Tibial artery (tissue), 4 donors: ENCODE measurements at regions not wholly inside any gene's neighbourhood (a gene's known extent, or its start where the extent isn't known, plus 50 kb on each side); places are given as distances from the start of the nearest gene placed in this dataset.
A peak's percentile ranks its signal among the peaks of the same experiment; 100 is the strongest.

Experiments
- DNase-seq, 2 donors: peaks; one replicate each; pipeline ENCODE4 v3.0.0-alpha.2; 2019
- H3K27ac ChIP-seq, 2 donors: fragments of 200-600 bp; sonication (generic) in 1 of 2; 1 replicate in 1 of 2; 2 replicates in 1 of 2; pipeline ENCODE4 v1.5.1; 2018 to 2019; ENCODE audit warnings: mild to moderate bottlenecking in 1 of 2
- H3K27me3 ChIP-seq, 2 donors: fragments of 200-600 bp; sonication (generic) in 1 of 2; one replicate each; pipeline versions ENCODE4 v1.5.1 to v1.6.0; 2016 to 2019
- H3K36me3 ChIP-seq, 3 donors: fragments of 200-600 bp; sonication (generic) in 2 of 3; one replicate each; pipeline ENCODE4 v1.5.1; 2016 to 2019; ENCODE audit warnings: mild to moderate bottlenecking in 2 of 3
- H3K4me1 ChIP-seq, 4 donors: fragments of 200-600 bp; sonication (generic) in 2 of 4; 1 replicate in 3 of 4; 2 replicates in 1 of 4; pipeline ENCODE4 v1.5.1; 2016 to 2019
- H3K4me3 ChIP-seq, 2 donors: fragments of 200-600 bp; sonication (generic) in 1 of 2; 1 replicate in 1 of 2; 2 replicates in 1 of 2; pipeline ENCODE4 v1.5.1; 2018 to 2019; ENCODE audit warnings: mild to moderate bottlenecking in 2 of 2
- H3K9me3 ChIP-seq, 3 donors: fragments of 200-600 bp; sonication (generic) in 1 of 3; one replicate each; pipeline ENCODE4 v1.5.1; 2016 to 2019
- CTCF ChIP-seq, 2 experiments: fragments of 200-600 bp in 1 of 2; fragments of 450-650 bp in 1 of 2; IDR thresholded peaks; one replicate each; pipeline ENCODE4 v1.5.1; 2017 to 2019; ENCODE audit warnings: antibody characterized with exemption in 2 of 2, mild to moderate bottlenecking in 1 of 2, moderate library complexity in 1 of 2
- intact Hi-C: fragments of 100-400 bp; cut with DNase I; formaldehyde crosslinking; loops from one replicate; pipeline ENCODE4 v1.15.0; 2023; ENCODE audit warnings: low total_unique reads

- H3K9me3 ChIP-seq, result no peaks in the 10 kb centered on the region
- no peaks in the 10 kb centered on the region for H3K36me3 ChIP-seq
- DNase-seq, result peak; percentile 1 to 43
- H3K27me3 ChIP-seq, result peaks cover 0 to 4% of the 10 kb centered on the region in 2 donors
- H3K4me1 ChIP-seq, result no peaks in the 10 kb centered on the region
- TF ChIP-seq CTCF (IDR thresholded peaks at IDR 0.05), result no peak
- intact Hi-C loops, result no loop called here
- no peak overlapping the region for H3K27ac ChIP-seq
- H3K4me3 ChIP-seq, result no peak overlapping the region
Observed at GRCh38 chr22:47588578-47588960, 826.1 kb downstream of the TBC1D22A start.

- no peak for TF ChIP-seq CTCF (IDR thresholded peaks at IDR 0.05)
- peak; percentile 5 to 35 for DNase-seq
- no peak overlapping the region for H3K4me3 ChIP-seq
- H3K27ac ChIP-seq, result no peak overlapping the region
- intact Hi-C loops, result no loop called here
- no peaks in the 10 kb centered on the region for H3K4me1 ChIP-seq
- no peaks in the 10 kb centered on the region for H3K36me3 ChIP-seq
- H3K27me3 ChIP-seq, result peaks cover 0 to 4% of the 10 kb centered on the region in 2 donors
- H3K9me3 ChIP-seq, result no peaks in the 10 kb centered on the region
Observed at GRCh38 chr22:47587861-47588577, 825.6 kb downstream of the TBC1D22A start.

- intact Hi-C loops, result no loop called here
- no peaks in the 10 kb centered on the region for H3K4me1 ChIP-seq
Observed at GRCh38 chr22:47587361-47587760, 824.9 kb downstream of the TBC1D22A start.

GRCh38 chr22:47586946-47587345, 824.5 kb downstream of the TBC1D22A start:
- no peaks in the 10 kb centered on the region for H3K9me3 ChIP-seq
- peaks cover 0 to 4% of the 10 kb centered on the region in 2 donors for H3K27me3 ChIP-seq
- no peak overlapping the region for H3K27ac ChIP-seq
- H3K4me1 ChIP-seq, result no peaks in the 10 kb centered on the region
- DNase-seq, result peak; percentile 9 to 35
- H3K4me3 ChIP-seq, result no peak overlapping the region
- intact Hi-C loops, result no loop called here
- no peak for TF ChIP-seq CTCF (IDR thresholded peaks at IDR 0.05)
- H3K36me3 ChIP-seq, result no peaks in the 10 kb centered on the region

More at GRCh38 chr22:47587361-47587760, 824.9 kb downstream of the TBC1D22A start:
- H3K27ac ChIP-seq, result no peak overlapping the region
- no peak overlapping the region for H3K4me3 ChIP-seq
- no peaks in the 10 kb centered on the region for H3K36me3 ChIP-seq
- H3K27me3 ChIP-seq, result peaks cover 0 to 4% of the 10 kb centered on the region in 2 donors
- no peaks in the 10 kb centered on the region for H3K9me3 ChIP-seq
- no peak for TF ChIP-seq CTCF (IDR thresholded peaks at IDR 0.05)
- DNase-seq, result peak; percentile 12 to 33

GRCh38 chr22:47586038-47586437, 823.6 kb downstream of the TBC1D22A start:
- Histone ChIP-seq H3K36me3 (no peaks in the 10 kb centered on the region), H3K9me3 (no peaks in the 10 kb centered on the region), H3K27ac (no peak overlapping the region), H3K27me3 (peaks cover 0 to 4% of the 10 kb centered on the region in 2 donors), H3K4me3 (no peak overlapping the region), H3K4me1 (no peaks in the 10 kb centered on the region)
- intact Hi-C loops, result no loop called here
- peak; percentile 0 to 4 for DNase-seq
- TF ChIP-seq CTCF (IDR thresholded peaks at IDR 0.05), result no peak
